Hepatocyte (in vitro differentiated cells): ENCODE measurements at regions not wholly inside any gene's neighbourhood (a gene's known extent, or its start where the extent isn't known, plus 50 kb on each side); places are given as distances from the start of the nearest gene placed in this dataset.

ENCODE experiments used
- CTCF ChIP-seq: fragments of 200-600 bp; sonication (generic); IDR thresholded peaks from 2 replicates; pipeline ENCODE4 v1.5.1; 2016; ENCODE audit warnings: antibody characterized with exemption, mild to moderate bottlenecking; ENCODE audit not compliant: poor library complexity
- EZH2phosphoT487 ChIP-seq: fragments of 200-600 bp; sonication (generic); IDR thresholded peaks from one replicate; pipeline ENCODE4 v1.6.1; 2018; ENCODE audit warnings: antibody characterized with exemption, mild to moderate bottlenecking, low read depth, moderate library complexity; ENCODE audit not compliant: unreplicated experiment, severe bottlenecking

GRCh38 chr13:94928127-94928775 is 215.9 kb upstream of the SOX21 start:
- TF ChIP-seq CTCF: no peak
- TF ChIP-seq EZH2phosphoT487: no peak
